GM12865 (cell line): ENCODE measurements at regions not wholly inside any gene's neighbourhood (a gene's known extent, or its start where the extent isn't known, plus 50 kb on each side); places are given as distances from the start of the nearest gene placed in this dataset.

Experiments used
- DNase-seq: peaks from one replicate; pipeline ENCODE4 v3.0.0; 2010; ENCODE audit warnings: low read depth
- H3K4me3 ChIP-seq: 2 replicates; pipeline ENCODE4 v1.5.1; 2011; ENCODE audit warnings: mild to moderate bottlenecking, low read depth, low read length, control low read depth
- TF ChIP-seq, protein P1 (sequence below): IDR thresholded peaks from 2 replicates; pipeline ENCODE4 v1.5.1; 2011; ENCODE audit warnings: low read length, control low read depth, low read depth, inconsistent platforms; ENCODE audit not compliant: insufficient read depth; ENCODE audit errors: missing control alignments

DNA sequence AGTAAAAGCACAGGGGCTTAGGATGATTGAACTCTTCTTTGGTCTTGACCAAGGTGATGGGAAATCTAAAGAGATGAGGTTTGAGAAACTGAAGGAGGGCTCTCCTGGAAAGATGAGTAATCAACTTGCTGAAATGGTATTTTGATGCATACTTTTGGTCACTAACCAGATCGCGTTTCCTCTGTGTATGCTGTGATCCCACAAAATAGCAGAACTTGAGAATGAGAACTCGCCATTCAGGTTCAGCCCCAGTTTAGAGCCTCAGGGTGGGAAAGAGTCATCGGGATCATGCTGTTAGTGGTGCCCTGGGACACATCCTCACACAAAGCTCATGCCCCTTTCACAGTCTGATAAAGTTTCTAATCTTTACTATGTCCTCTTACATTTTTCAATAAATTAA, 488.8 kb downstream of the ETNK1 start:
- no peak for DNase-seq
- H3K4me3 ChIP-seq = no peak overlapping the region
- TF ChIP-seq, protein P1, sequence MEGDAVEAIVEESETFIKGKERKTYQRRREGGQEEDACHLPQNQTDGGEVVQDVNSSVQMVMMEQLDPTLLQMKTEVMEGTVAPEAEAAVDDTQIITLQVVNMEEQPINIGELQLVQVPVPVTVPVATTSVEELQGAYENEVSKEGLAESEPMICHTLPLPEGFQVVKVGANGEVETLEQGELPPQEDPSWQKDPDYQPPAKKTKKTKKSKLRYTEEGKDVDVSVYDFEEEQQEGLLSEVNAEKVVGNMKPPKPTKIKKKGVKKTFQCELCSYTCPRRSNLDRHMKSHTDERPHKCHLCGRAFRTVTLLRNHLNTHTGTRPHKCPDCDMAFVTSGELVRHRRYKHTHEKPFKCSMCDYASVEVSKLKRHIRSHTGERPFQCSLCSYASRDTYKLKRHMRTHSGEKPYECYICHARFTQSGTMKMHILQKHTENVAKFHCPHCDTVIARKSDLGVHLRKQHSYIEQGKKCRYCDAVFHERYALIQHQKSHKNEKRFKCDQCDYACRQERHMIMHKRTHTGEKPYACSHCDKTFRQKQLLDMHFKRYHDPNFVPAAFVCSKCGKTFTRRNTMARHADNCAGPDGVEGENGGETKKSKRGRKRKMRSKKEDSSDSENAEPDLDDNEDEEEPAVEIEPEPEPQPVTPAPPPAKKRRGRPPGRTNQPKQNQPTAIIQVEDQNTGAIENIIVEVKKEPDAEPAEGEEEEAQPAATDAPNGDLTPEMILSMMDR = no peak

DNA sequence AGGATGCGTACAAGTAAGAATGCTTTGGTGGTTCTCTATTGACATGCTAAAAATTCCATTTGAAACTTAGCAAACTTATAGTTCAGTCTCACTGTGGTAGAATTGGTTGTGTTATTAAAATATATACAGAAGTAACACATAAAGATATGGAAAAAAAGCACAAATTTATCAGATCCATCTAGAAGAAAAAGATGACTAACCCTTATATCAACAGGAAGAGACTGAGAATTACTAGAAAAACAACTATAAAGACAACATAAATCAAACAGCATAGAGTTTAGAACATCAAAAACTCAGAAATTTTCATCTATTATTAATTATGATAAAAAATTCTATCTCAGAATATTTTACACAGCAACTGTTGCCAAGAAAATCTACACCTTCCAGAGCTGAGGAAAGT, 491.0 kb downstream of the ETNK1 start:
- H3K4me3 ChIP-seq = no peak overlapping the region
- no peak for DNase-seq
- TF ChIP-seq, protein P1 = no peak

DNA sequence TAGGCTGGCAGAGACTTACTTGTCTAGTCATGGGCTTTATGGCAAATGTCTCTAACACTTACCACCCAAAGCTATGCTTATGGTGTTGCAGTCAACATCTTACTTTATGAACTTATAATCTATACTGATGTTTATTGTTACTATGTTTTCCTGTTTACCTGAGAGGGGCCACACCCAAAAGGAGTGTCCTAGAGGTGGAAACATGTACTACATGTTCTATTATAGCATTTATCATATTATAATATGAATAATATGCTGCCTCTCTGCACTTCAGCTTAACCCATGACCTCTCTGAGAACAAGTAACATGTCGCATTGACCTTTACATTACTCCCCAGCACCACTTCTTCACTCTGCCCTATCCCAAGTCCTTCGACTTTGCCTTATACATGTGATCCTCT, 501.8 kb downstream of the ETNK1 start:
- TF ChIP-seq, protein P1 = no peak
- DNase-seq = no peak
- no peak overlapping the region for H3K4me3 ChIP-seq

DNA sequence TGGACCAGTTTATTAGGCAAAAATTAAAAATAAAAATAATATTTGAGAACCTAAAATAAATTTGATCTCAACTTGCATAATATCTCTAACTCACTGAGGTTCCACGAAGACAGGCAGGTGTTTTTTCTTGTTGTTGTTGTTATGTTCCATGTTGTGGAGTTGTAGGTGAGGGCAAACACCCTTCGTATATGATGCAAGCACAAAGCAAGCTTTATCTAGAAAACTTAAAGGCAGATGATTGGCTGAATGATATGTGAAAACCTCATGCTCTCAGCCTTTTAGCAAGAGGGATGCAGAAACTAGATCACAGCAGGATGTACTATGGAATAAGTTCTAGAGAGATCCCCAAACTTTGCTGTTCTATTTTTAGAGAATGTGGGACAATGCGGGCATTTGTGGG, 502.7 kb downstream of the ETNK1 start:
- TF ChIP-seq, protein P1 = no peak
- DNase-seq = no peak
- no peak overlapping the region for H3K4me3 ChIP-seq

DNA sequence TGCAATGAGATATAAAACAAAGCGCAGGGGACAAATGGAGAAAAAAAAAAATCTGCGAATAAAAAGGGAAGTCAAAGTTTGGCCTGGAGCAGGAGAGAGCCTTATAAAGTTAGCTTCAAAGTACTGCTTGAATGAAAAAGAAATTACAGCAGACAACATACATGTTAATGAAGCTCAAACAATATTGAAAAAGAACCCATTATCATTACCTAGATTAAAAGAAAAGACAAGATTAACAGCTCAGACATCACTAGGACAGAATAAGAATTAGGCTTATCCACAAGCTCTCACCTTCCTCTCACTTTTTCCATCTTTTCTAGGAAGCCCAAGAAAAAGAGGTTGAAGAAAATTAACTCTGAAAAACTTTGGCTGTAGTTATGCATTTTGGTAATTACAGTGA, 503.5 kb downstream of the ETNK1 start:
- no peak overlapping the region for H3K4me3 ChIP-seq
- TF ChIP-seq, protein P1 = no peak
- DNase-seq = no peak

DNA sequence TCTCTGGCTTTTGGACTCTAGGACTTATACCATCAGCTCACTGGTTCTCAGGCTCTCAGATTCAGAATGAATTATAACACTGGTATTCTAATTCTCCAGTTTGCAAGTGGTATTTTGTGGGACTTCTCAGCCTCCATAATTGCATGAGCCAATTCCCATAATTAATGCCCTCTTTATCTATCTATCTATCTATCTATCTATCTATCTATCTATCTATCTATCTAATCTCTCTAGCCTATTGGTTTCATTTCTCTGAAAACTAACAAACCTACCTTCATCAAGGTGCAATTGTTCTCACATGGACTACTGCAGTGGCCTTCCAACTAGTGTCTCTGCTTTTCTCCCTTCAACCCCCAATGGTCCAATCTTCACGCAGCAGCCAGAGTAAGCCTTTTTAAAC, 507.4 kb downstream of the ETNK1 start:
- DNase-seq = no peak
- no peak overlapping the region for H3K4me3 ChIP-seq
- TF ChIP-seq, protein P1 = no peak

DNA sequence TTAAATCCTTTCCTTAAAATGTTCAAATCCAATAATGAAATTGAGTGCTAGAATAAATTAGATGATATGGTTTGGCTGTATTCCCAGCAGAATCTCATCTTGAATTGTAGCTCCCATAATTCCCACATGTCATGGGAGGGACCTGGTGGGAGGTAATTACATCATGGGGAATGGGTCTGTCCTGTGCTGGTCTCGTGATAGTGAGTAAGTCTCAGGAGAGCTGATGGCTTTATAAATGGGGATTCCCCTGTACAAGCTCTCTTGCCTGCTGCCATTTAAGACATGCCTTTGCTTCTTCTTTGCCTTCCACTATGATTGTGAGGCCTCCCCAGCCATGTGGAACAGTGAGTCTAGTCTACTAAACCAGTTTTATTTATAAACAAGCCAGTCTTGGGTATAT, 508.5 kb downstream of the ETNK1 start:
- H3K4me3 ChIP-seq = no peak overlapping the region
- no peak for DNase-seq
- TF ChIP-seq, protein P1 = no peak
